K562 (cell line): ENCODE measurements at regions not wholly inside any gene's neighbourhood (a gene's known extent, or its start where the extent isn't known, plus 50 kb on each side); places are given as distances from the start of the nearest gene placed in this dataset.

ENCODE experiments used
- CHD4 ChIP-seq: fragments of 200-600 bp; sonication (generic); IDR thresholded peaks from 3 replicates; pipeline ENCODE4 v1.6.1; 2012; ENCODE audit warnings: low read depth, mild to moderate bottlenecking, mixed read lengths, low read length, inconsistent platforms; ENCODE audit not compliant: insufficient read depth, insufficient replicate concordance, poor library complexity, severe bottlenecking
- CHD7 ChIP-seq: fragments of 200-600 bp; sonication (generic); IDR thresholded peaks from one replicate; pipeline ENCODE4 v1.6.1; 2012; ENCODE audit warnings: mild to moderate bottlenecking, low read depth, low read length, inconsistent platforms
- CTCF ChIP-seq, 3 experiments: IDR thresholded peaks in 2 of 3; conservative IDR thresholded peaks in 1 of 3; 2 replicates each; pipeline ENCODE4 v1.5.1; 2011 to 2012; ENCODE audit warnings: low read length in 3 of 3, mild to moderate bottlenecking in 3 of 3, control low read depth in 2 of 3, improper control_type of control experiment in 1 of 3, inconsistent platforms in 1 of 3, low read depth in 1 of 3, mixed read lengths in 1 of 3, moderate library complexity in 1 of 3; ENCODE audit not compliant: insufficient read depth in 2 of 3
- FOXK1 ChIP-seq: sonication (generic); formaldehyde crosslinking; IDR thresholded peaks from 2 replicates; pipeline ENCODE4 v1.8.0; 2022; ENCODE audit warnings: missing genetic modification reagents, mild to moderate bottlenecking, borderline replicate concordance

- TF ChIP-seq CHD7 (no peak), CHD4 (no peak), CTCF (IDR thresholded peaks at IDR 0.05 in 2 of 3, conservative IDR thresholded peaks at IDR 0.05 in 1 of 3; ENCODE audit: insufficient read depth in 2 of 3, low read depth in 1 of 3, low read length in 3 of 3) (no peak), FOXK1 (CRISPR knock-in tag) (no peak)
Observed at GRCh38 chr10:55263327-55263726, 462.3 kb upstream of the PCDH15 start (continued).
